HG03159 (cell line): ENCODE measurements at regions not wholly inside any gene's neighbourhood (a gene's known extent, or its start where the extent isn't known, plus 50 kb on each side); places are given as distances from the start of the nearest gene placed in this dataset.

Experiments used
- ATAC-seq: cut with Tn5 transposase; IDR thresholded peaks from one replicate; pipeline ENCODE4 v1.9.1; 2021; ENCODE audit warnings: mild to moderate bottlenecking, moderate library complexity; ENCODE audit not compliant: unreplicated experiment

GRCh38 chr11:116644201-116644940, 128.4 kb downstream of the BUD13 start:
- no peak for ATAC-seq

- ATAC-seq = no peak
Observed at GRCh38 chr11:116643521-116643920, 129.3 kb downstream of the BUD13 start.

- ATAC-seq = no peak
Observed at GRCh38 chr11:116642902-116643301, 129.9 kb downstream of the BUD13 start.

GRCh38 chr11:116642481-116642880, 130.3 kb downstream of the BUD13 start:
- ATAC-seq = no peak

GRCh38 chr11:116641561-116642045, 131.2 kb downstream of the BUD13 start:
- ATAC-seq = no peak

GRCh38 chr11:116640641-116641402, 132.0 kb downstream of the BUD13 start:
- ATAC-seq = no peak

GRCh38 chr11:116638463-116638862, 134.3 kb downstream of the BUD13 start:
- ATAC-seq = no peak

- ATAC-seq = no peak
Observed at GRCh38 chr11:116637766-116638165, 135.0 kb downstream of the BUD13 start.

- no peak for ATAC-seq
Observed at GRCh38 chr11:116636341-116636929, 136.4 kb downstream of the BUD13 start.

- ATAC-seq = no peak
Observed at GRCh38 chr11:116631201-116631600, 141.6 kb downstream of the BUD13 start.

- no peak for ATAC-seq
Observed at GRCh38 chr11:116618461-116618860, 154.3 kb downstream of the BUD13 start.

- no peak for ATAC-seq
Observed at GRCh38 chr11:116615211-116615865, 157.4 kb downstream of the BUD13 start.

- ATAC-seq = no peak
Observed at GRCh38 chr11:116614306-116615210, 158.2 kb downstream of the BUD13 start.

- ATAC-seq = no peak
Observed at GRCh38 chr11:116613206-116613875, 159.4 kb downstream of the BUD13 start.

- ATAC-seq = no peak
Observed at GRCh38 chr11:116611998-116612620, 160.7 kb downstream of the BUD13 start.

GRCh38 chr11:116610190-116610589, 162.6 kb downstream of the BUD13 start:
- ATAC-seq = no peak

- ATAC-seq = no peak
Observed at GRCh38 chr11:116607027-116607426, 165.8 kb downstream of the BUD13 start.

GRCh38 chr11:116605543-116606459, 167.0 kb downstream of the BUD13 start:
- no peak for ATAC-seq
